ENCODE measurements at regions not wholly inside any gene's neighbourhood (a gene's known extent, or its start where the extent isn't known, plus 50 kb on each side); places are given as distances from the start of the nearest gene placed in this dataset.

GRCh38 chr13:109509154-109509900, 277.1 kb downstream of the IRS2 start:
- DNase-seq = no peak

DNA sequence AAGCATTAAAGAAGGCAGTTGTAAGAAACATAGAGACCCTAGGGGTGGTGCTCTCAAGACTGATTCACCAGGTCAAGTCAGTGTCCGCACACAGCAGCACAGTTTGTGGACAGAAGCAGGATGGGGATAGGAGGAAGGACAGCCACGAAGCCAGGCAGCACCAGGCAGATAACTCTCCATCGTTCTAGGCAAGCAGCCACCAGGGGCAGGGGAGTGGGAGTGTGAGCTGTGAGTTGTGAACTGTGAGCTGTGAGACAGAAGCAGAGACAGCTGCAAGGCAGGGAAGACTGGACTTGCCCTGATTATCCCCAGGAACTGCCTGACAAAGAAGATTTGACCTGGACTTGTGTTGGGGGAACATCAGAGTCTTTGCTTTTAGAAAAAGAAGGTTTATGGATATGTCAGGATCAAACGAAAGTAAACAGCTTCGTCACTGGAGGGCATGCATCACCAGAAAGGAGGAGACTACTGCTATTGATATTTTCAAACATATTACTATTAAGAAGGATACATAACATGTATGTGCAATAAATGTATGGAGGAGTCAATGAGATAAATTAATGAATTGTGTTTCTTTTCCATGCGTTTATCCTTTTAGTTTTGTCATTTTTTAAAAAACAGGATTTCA, 286.1 kb downstream of the IRS2 start:
- no peak for DNase-seq

DNA sequence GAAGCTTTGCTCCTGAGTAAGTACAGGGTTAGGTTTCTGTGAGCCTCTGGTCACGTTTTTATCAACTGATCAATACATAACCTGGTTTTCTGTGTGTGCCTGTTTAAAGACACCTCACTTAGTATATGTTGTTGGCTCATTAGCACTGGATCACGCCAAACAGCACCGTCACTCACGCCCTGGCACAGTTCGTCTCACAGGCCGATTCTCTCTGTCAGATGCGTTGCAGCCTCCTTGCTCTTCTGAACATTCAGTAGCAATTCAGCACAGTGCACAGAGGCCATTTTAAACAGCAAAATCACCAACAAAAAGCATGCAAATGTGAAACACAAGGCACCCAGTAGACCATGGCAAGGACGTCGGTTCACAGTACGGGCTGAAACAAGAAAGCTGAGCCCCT, 288.5 kb downstream of the IRS2 start:
- DNase-seq = no peak

DNA sequence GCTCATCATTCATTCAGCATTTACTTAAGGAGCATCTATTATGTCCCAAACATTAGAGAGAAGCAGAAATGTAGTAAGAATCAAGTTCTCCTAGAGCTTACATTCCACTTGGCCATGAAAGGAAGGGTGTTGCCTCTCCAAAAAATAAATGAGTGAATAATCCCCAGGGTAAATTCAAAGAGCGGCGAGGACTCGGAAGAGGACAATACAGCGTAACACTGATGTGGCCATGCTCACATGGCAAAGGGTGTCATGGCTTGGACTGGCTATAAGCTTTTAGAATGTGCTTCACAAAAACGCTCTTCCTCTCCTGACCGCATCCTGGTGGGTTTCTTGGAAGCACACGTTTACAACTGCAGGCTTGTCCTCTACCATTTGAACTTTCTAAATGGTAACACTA, 290.2 kb downstream of the IRS2 start:
- no peak for DNase-seq

DNA sequence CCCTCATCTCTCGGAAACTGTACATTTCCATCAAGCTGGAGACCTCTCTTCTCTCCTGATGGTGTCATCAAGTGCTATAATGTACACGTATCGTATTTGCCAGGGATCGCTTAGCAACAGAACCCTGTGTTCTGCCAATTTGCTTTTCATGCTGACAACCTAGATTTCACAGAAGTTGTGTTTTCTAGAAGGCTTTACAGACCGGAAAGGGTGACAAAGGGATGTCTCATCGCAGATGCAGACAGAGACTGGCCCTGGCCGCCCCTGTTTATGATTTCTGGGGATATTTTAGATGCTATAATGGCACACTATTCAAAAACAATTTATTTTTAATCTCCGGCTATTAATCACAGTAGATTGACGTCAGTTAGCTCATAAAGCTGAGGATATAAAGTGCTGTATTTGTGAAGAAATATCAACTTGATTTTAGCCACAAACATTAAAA, 291.4 kb downstream of the IRS2 start:
- DNase-seq = no peak

DNA sequence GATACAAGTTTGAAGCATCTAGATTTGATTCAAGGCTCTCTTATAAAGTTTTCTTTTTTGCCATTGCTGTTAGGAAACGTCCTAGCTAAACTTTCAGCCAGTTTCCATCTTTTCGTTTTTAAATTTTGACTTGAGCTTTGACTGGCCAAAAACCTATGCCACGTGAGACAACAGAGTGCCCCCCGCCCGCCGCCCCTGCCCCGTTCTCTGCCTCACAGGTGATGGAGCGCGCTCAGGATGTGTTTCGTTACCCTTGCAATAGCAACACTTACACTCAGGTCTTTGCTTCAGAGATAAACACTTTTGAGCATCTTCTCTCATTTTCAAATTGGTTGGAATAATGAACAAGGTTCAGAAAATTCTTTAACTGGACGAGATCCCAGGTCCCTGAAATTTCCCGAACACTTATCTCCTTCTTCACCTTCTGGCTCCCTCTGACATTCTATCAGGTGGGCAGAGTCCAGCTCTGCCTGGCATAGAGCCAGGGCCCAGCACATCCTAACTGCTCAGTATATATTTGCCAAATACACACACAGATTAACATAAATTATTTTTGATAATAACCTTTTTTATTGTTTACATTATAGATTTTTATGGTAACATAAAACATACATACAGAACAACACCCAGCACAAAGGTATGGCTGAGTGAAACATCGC, 301.1 kb downstream of the IRS2 start:
- DNase-seq = no peak

DNA sequence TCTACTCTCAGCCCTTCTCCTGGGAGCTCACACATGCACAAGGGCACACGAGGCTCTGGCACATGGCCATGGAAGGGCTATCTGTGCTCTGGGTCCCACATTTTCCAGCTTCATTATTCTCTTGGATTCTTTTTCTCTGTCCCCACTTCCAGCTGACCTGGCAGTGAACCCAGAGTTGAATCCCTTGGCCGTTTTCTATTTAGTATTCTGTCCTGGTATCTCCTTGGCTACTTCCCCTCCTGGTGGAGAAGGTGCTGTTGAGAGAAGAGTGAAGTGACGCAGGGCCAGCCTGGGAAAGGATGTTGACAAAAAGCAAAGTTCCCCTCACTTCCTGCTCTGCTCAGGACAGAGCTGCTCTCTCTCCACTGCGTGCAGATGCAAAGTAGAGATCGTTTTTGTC, 303.1 kb downstream of the IRS2 start:
- no peak for DNase-seq

GRCh38 chr13:109481040-109481439, 305.3 kb downstream of the IRS2 start:
- no peak for DNase-seq

- DNase-seq = no peak
These were observed 306.1 kb downstream of the IRS2 start for GRCh38 chr13:109480011-109480955.

- no peak for DNase-seq
These were observed 306.8 kb downstream of the IRS2 start for GRCh38 chr13:109479534-109479933.

DNA sequence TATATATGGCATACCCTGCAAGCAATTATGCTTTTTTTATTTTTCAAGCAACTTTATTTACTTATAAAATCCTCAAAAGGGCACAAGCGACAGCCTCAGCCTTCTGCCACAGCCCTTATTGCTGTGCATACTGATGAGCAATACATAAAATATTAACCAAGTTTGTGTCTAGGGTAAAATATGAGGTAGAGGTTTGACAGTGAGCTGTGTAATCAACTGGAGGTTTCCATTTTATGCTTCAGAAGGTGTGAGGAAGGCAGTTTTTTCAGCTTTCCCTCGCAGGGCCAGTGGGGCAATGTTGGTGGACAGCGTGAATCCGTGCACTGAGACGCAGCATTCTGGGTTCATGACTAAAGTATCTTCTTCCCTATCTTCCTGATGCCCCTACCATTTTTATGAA, 310.4 kb downstream of the IRS2 start:
- DNase-seq = no peak

DNA sequence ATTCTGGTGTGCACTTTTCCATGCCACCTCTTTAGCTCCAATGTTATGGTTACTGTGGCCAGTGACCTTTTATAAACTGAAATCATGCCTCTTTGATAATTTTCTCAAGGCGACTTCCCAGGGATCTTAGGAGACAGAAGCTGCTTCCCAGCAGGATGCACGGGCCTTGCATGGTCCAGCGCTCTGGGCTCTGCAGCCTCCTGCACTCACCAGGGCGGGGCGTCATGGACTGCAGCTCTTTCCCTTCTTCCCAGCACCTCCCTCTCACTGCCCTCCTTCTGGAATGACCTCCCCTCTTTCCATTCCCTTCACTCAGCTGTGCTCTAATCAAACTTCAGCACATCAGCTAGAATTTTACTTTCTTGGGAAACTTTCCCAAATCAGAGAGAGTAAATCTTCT, 318.3 kb downstream of the IRS2 start:
- no peak for DNase-seq

GRCh38 chr13:109465148-109465547, 321.2 kb downstream of the IRS2 start:
- DNase-seq = no peak

- DNase-seq = no peak
These were observed 332.0 kb downstream of the IRS2 start for GRCh38 chr13:109454167-109454917.

GRCh38 chr13:109451726-109452125, 334.7 kb downstream of the IRS2 start:
- DNase-seq = no peak

DNA sequence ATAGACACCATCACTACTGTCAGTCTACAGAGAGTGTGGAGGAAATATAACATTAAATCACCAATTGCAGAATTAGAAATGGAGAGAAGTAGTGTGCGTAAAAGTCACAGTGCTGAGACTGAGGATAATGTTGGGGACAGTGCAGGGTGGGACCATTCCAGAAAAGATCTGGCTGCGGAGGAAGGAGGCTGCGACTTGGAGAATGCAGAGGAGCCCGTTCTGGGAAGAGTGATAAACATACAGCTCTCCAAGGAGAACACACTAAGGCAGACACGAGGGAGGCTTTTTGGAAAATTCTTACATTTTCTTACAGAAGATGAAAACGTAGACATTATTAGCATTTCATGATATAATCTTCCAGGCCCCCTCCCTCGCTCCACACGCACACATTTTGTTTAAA, 337.8 kb downstream of the IRS2 start:
- no peak for DNase-seq

- no peak for DNase-seq
These were observed 338.7 kb downstream of the IRS2 start for GRCh38 chr13:109447667-109448066.

- DNase-seq = no peak
These were observed 346.1 kb downstream of the IRS2 start for GRCh38 chr13:109440320-109440719.

DNA sequence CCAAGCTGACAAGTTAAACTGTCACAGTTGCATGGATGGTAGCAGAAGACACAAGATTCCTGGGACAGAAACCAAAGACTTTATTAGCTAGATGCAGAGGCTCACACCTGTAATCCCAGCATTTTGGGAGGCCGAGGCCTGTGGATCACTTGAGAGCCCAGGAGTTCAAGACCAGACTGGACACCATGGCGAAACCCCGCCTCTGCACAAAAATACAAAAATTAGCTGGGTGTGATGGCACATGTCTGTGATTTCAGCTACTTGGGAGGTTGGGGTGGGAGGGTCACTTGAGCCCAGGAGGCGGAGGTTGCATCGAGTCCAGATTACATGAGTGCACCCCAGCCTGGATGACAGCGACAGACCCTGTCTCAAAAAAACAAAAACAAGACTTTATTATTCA, 346.6 kb downstream of the IRS2 start:
- DNase-seq = no peak

DNA sequence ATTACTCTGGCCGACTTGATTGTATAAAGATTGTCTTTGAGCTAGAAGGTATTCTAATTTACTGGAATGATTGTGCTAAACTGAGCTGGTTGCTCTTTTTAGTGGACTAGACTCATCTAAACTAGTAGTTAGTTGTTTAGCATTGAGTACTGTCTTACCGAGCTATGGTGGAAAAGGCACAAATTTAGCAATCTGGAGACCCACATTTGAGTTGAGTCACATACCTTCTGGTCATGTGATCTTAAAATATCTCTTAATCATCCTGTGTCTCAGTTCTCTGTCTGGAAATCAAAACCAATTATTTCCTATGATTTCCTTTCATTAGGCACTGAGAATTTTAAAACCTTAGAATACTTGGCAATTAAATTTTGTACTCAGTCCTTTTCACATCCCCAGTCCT, 349.5 kb downstream of the IRS2 start:
- DNase-seq = no peak

DNA sequence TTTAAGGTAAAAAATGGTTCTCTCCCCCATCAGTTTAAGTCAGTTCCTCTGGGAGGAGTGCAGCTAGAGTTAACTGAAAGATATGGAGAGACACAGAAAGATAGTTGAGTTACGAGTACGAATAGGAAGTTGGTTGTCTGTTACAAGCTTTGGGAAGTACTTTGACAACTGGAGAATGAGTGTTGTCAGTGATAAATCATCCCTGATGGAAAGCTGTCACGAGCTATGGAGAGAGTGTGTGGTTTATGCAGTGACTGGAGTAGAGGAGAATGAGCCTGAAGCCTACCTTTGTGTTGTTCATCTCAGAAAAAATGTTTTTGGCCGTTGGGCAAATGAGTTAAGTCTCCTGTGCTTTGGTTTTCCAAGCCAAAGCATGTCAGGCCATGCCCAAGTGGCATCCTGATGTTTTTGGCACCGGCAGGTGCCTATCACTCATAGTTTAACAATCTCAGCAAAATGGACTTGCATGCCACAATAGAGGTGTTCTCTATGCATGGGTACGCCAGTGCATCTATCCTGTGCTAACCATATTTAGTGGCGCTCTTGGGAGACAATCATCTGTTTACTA, 350.2 kb downstream of the IRS2 start:
- DNase-seq = no peak

- no peak for DNase-seq
These were observed 355.2 kb downstream of the IRS2 start for GRCh38 chr13:109431217-109431616.

Data from NCI-H510A (cell line).